GM19351 (cell line): ENCODE measurements at regions not wholly inside any gene's neighbourhood (a gene's known extent, or its start where the extent isn't known, plus 50 kb on each side); places are given as distances from the start of the nearest gene placed in this dataset.
"Not testable (repeated sequence)": the region's sequence is repeated elsewhere in the genome, so short reads cannot be mapped to it uniquely, and the experiment has no call there.

Source experiments
- ATAC-seq: cut with Tn5 transposase; IDR thresholded peaks from one replicate; pipeline ENCODE4 v1.9.1; 2021; ENCODE audit warnings: mild to moderate bottlenecking, moderate library complexity; ENCODE audit not compliant: unreplicated experiment

DNA sequence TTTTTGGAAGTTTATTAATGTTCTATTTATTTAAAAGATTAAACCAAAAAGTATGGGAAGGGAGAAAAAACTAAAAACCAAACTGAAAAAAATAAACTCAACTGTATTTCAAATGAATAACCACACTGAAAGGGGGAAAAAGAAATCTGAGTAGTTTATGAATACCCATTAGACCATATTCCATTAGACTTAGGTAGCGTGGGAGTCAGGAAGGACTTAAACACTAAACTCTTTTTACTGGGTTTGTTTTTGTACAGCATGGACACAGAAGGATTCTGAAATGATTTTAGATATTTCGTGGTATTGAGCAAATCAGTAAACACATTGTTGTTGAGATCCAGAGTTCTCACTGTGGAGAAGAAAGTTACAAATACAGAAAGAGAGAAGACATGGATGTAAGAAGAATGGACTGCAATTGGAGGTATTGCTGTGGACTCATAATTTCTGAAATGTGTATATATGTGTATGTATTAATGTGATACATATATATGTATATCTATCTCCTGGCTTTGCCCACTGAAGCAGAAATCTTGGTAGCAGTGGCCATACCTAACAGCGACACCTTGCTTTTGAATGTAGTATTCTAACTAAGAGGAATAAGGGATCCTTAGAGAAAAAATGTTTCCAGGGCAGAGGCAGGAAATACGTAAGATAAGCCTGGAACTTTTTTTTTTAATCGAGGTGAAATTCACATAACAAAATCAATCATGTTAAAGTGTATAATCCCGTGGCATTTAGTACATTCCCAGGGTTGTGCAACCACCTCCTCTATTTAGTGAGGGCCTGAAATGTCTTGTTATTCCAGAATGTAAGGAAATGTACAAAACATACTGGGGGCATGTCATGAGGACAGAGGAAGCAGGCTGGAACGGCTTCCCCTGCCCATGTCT, 228.8 kb downstream of the SMARCA2 start:
- ATAC-seq: no peak

DNA sequence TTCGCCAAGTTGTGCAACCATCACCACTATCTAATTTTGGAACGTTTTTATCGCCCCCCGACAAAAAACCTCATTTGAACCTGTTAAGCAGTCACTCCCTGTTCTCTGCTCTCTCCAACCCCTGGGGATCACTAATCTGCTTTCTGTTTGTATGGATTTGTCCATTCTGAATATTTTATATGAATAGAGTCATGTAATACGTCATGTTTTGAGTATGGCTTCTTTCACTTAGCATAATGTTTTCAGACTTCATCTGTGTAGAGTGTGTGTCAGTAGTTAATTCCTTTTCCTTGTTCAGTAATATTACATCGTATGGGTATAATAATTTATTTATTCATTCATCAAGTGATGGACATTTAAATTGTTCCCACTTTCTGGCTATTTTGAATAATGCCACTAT, 232.2 kb downstream of the SMARCA2 start:
- no peak for ATAC-seq

DNA sequence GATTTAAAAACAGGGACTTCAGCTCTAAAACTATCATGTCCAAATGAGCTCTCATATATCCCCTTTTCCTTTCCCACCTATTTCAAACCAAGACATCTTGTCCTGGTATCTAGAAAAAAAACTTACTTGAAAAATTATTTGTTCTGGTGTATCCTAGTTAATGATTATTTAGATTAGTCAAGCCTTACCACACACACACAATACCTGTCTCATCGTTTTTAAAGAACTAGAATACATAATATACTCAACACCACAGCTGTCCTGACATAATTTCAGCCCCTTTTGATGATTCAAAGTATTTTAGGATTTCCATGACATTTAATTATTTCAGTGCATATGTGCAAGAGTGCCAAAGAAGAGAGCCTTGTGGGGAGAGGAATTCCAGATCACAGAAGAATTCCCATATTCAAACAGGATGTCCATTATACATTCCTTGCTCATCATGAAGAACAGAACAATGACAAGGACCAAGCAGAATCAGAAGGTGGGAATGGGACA, 233.7 kb downstream of the SMARCA2 start:
- ATAC-seq: no peak

GRCh38 chr9:2253636-2254580, 238.8 kb downstream of the SMARCA2 start:
- ATAC-seq: no peak

GRCh38 chr9:2255128-2255527, 240.0 kb downstream of the SMARCA2 start:
- no peak for ATAC-seq

- no peak for ATAC-seq
Measured at GRCh38 chr9:2257248-2257929, 242.2 kb downstream of the SMARCA2 start.

DNA sequence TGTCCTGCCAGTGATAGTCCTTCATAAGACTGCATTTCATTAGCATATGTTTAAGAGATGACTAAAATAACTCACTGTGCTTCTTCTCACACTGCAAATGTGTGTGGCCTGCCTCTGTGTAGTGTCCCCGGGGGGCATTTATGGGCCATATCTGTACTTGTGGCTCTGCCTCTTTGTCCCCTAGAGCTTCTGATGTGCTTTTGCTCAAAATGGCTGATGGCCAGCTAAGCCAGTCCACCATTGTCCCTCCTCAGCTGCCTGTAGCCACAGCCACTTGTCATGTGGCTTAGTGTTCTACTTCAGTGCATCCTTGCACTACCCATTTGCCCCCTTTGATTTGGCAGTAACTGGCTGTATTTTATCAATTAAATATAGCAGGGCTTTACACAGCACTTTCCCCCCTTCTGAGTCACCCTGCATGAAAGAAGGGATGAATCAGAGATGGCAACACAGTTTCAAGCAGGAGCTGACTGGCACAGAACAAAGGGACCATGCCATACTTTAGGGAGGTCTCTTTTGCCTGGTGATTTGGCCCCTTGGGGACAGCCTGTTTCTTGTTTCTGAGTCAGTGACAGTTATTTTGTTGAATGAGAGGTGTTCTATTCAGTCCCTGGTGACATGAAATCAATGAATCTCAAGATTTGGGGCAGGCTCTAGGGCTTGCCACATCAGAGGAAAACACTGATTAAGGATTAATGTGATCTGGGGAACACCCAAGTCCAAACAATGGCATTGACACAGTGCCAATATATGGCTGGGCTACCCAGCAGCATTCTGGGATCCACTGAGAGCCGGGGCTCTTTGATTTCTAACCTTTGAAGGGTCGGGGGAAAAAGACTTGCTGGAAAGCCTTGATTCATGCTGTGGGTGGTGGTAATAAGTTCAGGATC, 245.5 kb downstream of the SMARCA2 start:
- no peak for ATAC-seq

- no peak for ATAC-seq
Measured at GRCh38 chr9:2261421-2262103, 246.4 kb downstream of the SMARCA2 start.

GRCh38 chr9:2262386-2263071, 247.4 kb downstream of the SMARCA2 start:
- ATAC-seq: no peak

GRCh38 chr9:2263111-2263510, 248.0 kb downstream of the SMARCA2 start:
- ATAC-seq: no peak

DNA sequence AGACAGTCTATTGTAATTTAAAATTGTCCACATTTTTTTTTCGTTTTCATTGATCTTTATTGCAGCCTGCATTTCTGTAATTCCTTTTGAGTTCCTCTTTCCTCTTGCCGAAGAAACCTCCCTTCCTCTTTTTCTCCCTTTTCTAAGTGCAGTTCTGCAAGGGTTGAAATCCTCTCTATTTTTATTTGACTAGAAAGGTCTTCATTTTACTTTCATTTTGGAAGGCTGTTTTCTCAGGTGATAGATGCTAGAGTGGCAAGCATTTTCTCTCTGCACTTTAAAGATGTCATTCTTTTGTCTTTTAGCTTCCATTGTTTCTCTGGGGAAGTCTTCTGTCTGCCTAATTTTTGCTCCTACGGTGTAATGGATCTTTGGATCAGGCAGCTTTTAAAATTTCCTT, 248.5 kb downstream of the SMARCA2 start:
- ATAC-seq: no peak

DNA sequence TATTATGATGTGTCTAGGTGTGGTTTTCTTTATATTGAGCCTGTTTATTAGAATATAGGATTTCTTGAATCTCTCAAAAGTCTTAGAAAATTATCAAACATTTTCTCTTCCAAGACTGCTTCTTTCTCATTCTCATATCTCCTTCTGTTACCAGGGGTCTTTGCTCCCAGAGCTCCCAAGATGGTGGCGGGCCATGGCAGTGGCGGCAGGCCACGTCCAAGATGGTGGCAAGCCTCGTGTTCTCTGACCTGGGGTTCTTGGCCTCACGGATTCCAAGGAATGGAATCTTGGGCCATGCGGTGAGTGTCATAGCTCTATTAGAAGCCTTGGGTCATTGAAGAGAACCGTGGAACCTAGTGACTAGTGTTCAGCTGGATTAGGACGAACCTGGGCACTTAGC, 248.9 kb downstream of the SMARCA2 start:
- no peak for ATAC-seq

DNA sequence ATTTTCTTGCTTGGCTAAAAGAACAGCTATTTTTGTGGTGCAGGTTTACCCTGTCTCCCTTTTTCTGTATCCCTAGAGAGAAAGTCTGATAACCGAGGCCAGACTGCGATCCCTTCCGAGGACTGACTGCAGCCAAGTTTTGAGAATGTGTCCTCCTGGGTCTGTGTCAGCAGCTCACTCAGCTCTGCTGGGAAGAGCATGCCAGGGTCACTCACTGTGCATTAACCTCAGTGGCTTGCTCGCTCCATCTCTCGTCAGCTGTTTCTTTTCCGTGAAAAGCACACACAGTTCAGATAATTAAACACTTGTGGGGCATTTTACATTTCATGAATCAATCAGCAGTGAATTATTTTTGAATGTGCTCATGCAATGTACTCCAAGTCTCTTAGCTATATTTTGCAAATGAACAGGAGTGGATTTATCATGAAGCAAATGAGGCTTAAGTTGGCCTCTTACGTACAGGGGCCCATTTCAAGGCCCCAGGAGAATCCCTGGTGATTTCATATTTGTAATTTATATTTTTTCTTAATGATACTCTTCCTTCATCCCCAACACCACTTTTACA, 252.1 kb downstream of the SMARCA2 start:
- no peak for ATAC-seq

- no peak for ATAC-seq
Measured at GRCh38 chr9:2269778-2270177, 254.6 kb downstream of the SMARCA2 start.

DNA sequence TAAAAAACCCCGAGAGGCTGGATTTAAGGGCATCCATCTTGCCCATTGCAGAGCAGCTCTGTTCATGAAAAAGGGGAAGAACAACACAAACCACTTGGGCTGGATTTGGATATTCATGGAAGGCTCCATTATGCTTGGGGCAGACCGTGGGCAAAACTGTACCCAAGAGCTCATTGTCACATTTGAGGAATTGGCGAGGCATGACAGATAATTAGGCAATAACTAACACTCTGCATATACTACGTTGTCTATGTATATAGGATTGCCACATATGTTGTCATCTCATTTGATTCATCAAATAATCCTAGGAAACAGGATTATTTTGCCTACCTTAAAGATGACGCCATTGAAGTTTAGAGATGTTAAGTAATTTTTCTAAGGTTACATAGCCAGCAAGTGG, 255.4 kb downstream of the SMARCA2 start:
- ATAC-seq: no peak

DNA sequence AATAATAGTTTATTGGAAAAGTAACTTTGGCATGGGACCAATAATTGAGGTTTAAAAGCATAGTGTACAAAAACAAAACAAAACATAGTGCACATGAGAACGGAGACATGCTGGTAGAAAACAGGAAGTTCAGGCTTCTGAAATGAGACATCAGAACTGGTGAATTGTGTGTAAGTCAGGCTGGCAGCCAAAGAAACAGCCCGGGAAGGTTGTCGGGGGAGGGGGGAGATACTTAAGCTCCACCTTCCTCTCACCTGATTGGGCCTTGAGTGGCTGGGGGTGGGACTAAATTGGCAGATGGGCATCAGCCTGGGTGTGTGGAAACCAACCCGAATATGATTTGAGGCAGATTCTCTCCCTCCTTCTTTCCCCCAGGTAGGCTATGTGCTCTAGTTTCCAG, 256.3 kb downstream of the SMARCA2 start:
- ATAC-seq: peak; percentile 86

- ATAC-seq: no peak
Measured at GRCh38 chr9:2274762-2275161, 259.6 kb downstream of the SMARCA2 start.

- no peak for ATAC-seq
Measured at GRCh38 chr9:2276296-2276695, 261.1 kb downstream of the SMARCA2 start.

GRCh38 chr9:2277133-2277532, 262.0 kb downstream of the SMARCA2 start:
- not testable (repeated sequence) for ATAC-seq
